Subcutaneous abdominal adipose tissue (tissue), 5 donors: ENCODE measurements at regions not wholly inside any gene's neighbourhood (a gene's known extent, or its start where the extent isn't known, plus 50 kb on each side); places are given as distances from the start of the nearest gene placed in this dataset.

Source experiments
- H3K27ac ChIP-seq: one replicate; pipeline ENCODE4 v1.7.0; 2013; ENCODE audit warnings: low read depth, mild to moderate bottlenecking, inconsistent platforms, low read length, moderate library complexity
- H3K27me3 ChIP-seq, 5 donors: one replicate each; pipeline ENCODE4 v1.7.0; 2013; ENCODE audit warnings: low read length in 5 of 5, inconsistent platforms in 1 of 5; ENCODE audit not compliant: control insufficient read depth in 5 of 5, insufficient read depth in 4 of 5
- H3K36me3 ChIP-seq, 5 donors: one replicate each; pipeline ENCODE4 v1.7.0; 2013; ENCODE audit warnings: low read length in 5 of 5; ENCODE audit not compliant: control insufficient read depth in 5 of 5, insufficient read depth in 5 of 5
- H3K4me1 ChIP-seq, 5 donors: one replicate each; pipeline ENCODE4 v1.7.0; 2013; ENCODE audit warnings: low read length in 5 of 5, mild to moderate bottlenecking in 3 of 5, moderate library complexity in 1 of 5; ENCODE audit not compliant: control insufficient read depth in 5 of 5, insufficient read depth in 5 of 5
- H3K4me3 ChIP-seq, 5 donors: one replicate each; pipeline ENCODE4 v1.7.0; 2013; ENCODE audit warnings: low read length in 5 of 5, low read depth in 1 of 5
- H3K9ac ChIP-seq, 5 donors: one replicate each; pipeline ENCODE4 v1.7.0; 2013; ENCODE audit warnings: low read length in 5 of 5, mild to moderate bottlenecking in 4 of 5, moderate library complexity in 3 of 5
- H3K9me3 ChIP-seq, 5 donors: one replicate each; pipeline ENCODE4 v1.7.0; 2013; ENCODE audit warnings: low read length in 5 of 5; ENCODE audit not compliant: control insufficient read depth in 5 of 5
- donor health status: healthy.
- donor health status: healthy.
- donor health status: healthy.
- donor health status: healthy.
- donor health status: healthy.

- Histone ChIP-seq H3K36me3 (no peaks in the 10 kb centered on the region), H3K27me3 (no peaks in the 10 kb centered on the region), H3K9me3 (peaks cover 3 to 14% (median 5%) of the 10 kb centered on the region in 5 donors), H3K9ac (no peak overlapping the region), H3K4me3 (no peak overlapping the region), H3K27ac (no peak overlapping the region), H3K4me1 (no peaks in the 10 kb centered on the region)
Observed at GRCh38 chr3:152754303-152754702, 80.6 kb upstream of the P2RY1 start.

GRCh38 chr3:152756807-152757206 is 78.1 kb upstream of the P2RY1 start:
- H3K36me3 ChIP-seq = no peaks in the 10 kb centered on the region
- H3K9me3 ChIP-seq = no peaks in the 10 kb centered on the region
- H3K27me3 ChIP-seq = no peaks in the 10 kb centered on the region

GRCh38 chr3:152760024-152760563 is 74.8 kb upstream of the P2RY1 start:
- Histone ChIP-seq H3K4me3 (no peak overlapping the region), H3K27ac (no peak overlapping the region), H3K36me3 (no peaks in the 10 kb centered on the region)

More at GRCh38 chr3:152756807-152757206, 78.1 kb upstream of the P2RY1 start:
- H3K27ac ChIP-seq = no peak overlapping the region
- no peaks in the 10 kb centered on the region for H3K4me1 ChIP-seq
- H3K9ac ChIP-seq = no peak overlapping the region
- H3K4me3 ChIP-seq = no peak overlapping the region

GRCh38 chr3:152760591-152760990 is 74.3 kb upstream of the P2RY1 start:
- Histone ChIP-seq H3K36me3 (no peaks in the 10 kb centered on the region), H3K27ac (no peak overlapping the region), H3K9ac (no peak overlapping the region), H3K4me1 (no peaks in the 10 kb centered on the region), H3K4me3 (no peak overlapping the region), H3K27me3 (no peaks in the 10 kb centered on the region), H3K9me3 (peaks cover 0 to 2% (median 0%) of the 10 kb centered on the region in 5 donors)

More at GRCh38 chr3:152760024-152760563, 74.8 kb upstream of the P2RY1 start:
- no peaks in the 10 kb centered on the region for H3K27me3 ChIP-seq
- no peak overlapping the region for H3K9ac ChIP-seq
- no peaks in the 10 kb centered on the region for H3K4me1 ChIP-seq
- H3K9me3 ChIP-seq = peaks cover 0 to 2% (median 0%) of the 10 kb centered on the region in 5 donors

GRCh38 chr3:152768478-152768877 is 66.5 kb upstream of the P2RY1 start:
- no peaks in the 10 kb centered on the region for H3K27me3 ChIP-seq
- H3K27ac ChIP-seq = no peak overlapping the region
- peaks cover 0 to 3% (median 0%) of the 10 kb centered on the region in 5 donors for H3K9me3 ChIP-seq
- no peak overlapping the region for H3K4me3 ChIP-seq
- no peaks in the 10 kb centered on the region for H3K4me1 ChIP-seq
- H3K36me3 ChIP-seq = no peaks in the 10 kb centered on the region
- no peak overlapping the region for H3K9ac ChIP-seq

- Histone ChIP-seq H3K27ac (no peak overlapping the region), H3K27me3 (no peaks in the 10 kb centered on the region), H3K9ac (no peak overlapping the region), H3K4me1 (no peaks in the 10 kb centered on the region), H3K36me3 (no peaks in the 10 kb centered on the region), H3K9me3 (peaks cover 0 to 3% (median 0%) of the 10 kb centered on the region in 5 donors), H3K4me3 (no peak overlapping the region)
Observed at GRCh38 chr3:152769523-152769922, 65.4 kb upstream of the P2RY1 start.

- no peaks in the 10 kb centered on the region for H3K27me3 ChIP-seq
- no peak overlapping the region for H3K9ac ChIP-seq
- peaks cover 0 to 3% (median 0%) of the 10 kb centered on the region in 5 donors for H3K9me3 ChIP-seq
- no peaks in the 10 kb centered on the region for H3K4me1 ChIP-seq
- no peaks in the 10 kb centered on the region for H3K36me3 ChIP-seq
- H3K27ac ChIP-seq = no peak overlapping the region
- H3K4me3 ChIP-seq = no peak overlapping the region
Observed at GRCh38 chr3:152770296-152770695, 64.6 kb upstream of the P2RY1 start.

- H3K27ac ChIP-seq = no peak overlapping the region
- no peaks in the 10 kb centered on the region for H3K36me3 ChIP-seq
- no peak overlapping the region for H3K4me3 ChIP-seq
- H3K9me3 ChIP-seq = peaks cover 0 to 3% (median 0%) of the 10 kb centered on the region in 5 donors
- H3K27me3 ChIP-seq = no peaks in the 10 kb centered on the region
- H3K4me1 ChIP-seq = no peaks in the 10 kb centered on the region
- H3K9ac ChIP-seq = no peak overlapping the region
Observed at GRCh38 chr3:152771120-152771519, 63.8 kb upstream of the P2RY1 start.

GRCh38 chr3:152772674-152773225 is 62.2 kb upstream of the P2RY1 start:
- Histone ChIP-seq H3K27me3 (no peaks in the 10 kb centered on the region), H3K4me3 (no peak overlapping the region), H3K36me3 (no peaks in the 10 kb centered on the region), H3K9me3 (no peaks in the 10 kb centered on the region), H3K9ac (no peak overlapping the region), H3K4me1 (no peaks in the 10 kb centered on the region), H3K27ac (no peak overlapping the region)

- no peak overlapping the region for H3K4me3 ChIP-seq
- H3K27me3 ChIP-seq = no peaks in the 10 kb centered on the region
- no peaks in the 10 kb centered on the region for H3K4me1 ChIP-seq
- H3K9ac ChIP-seq = no peak overlapping the region
- H3K27ac ChIP-seq = no peak overlapping the region
- H3K36me3 ChIP-seq = no peaks in the 10 kb centered on the region
- H3K9me3 ChIP-seq = no peaks in the 10 kb centered on the region
Observed at GRCh38 chr3:152773633-152774032, 61.3 kb upstream of the P2RY1 start.
